ENCODE measurements at regions not wholly inside any gene's neighbourhood (a gene's known extent, or its start where the extent isn't known, plus 50 kb on each side); places are given as distances from the start of the nearest gene placed in this dataset.
"Not testable (repeated sequence)": the region's sequence is repeated elsewhere in the genome, so short reads cannot be mapped to it uniquely, and the experiment has no call there.

GRCh38 chr22:23383491-23384361 is 196.4 kb downstream of the IGLL1 start:
- Histone ChIP-seq H3K4me3 (ENCODE audit: low read length) (no peak overlapping the region), H3K27ac (ENCODE audit: low read length) (no peak overlapping the region), H3K9me3 (ENCODE audit: insufficient read depth, low read depth, low read length) (no peaks in the 10 kb centered on the region), H3K4me1 (ENCODE audit: insufficient read depth, low read length) (peaks cover 4% of the 10 kb centered on the region; the same call in 1 of the 2 replicates), H3K9ac (ENCODE audit: low read depth, low read length) (no peak overlapping the region), H3K36me3 (ENCODE audit: insufficient read depth, low read depth, low read length) (no peaks in the 10 kb centered on the region), H3K27me3 (ENCODE audit: insufficient read depth, low read length) (0 out of 2 replicates have a peak, but pooled peaks cover 2% of the 10 kb centered on the region)

GRCh38 chr22:23382428-23383218 is 197.5 kb downstream of the IGLL1 start:
- H3K36me3 ChIP-seq (ENCODE audit: insufficient read depth, low read depth, low read length) = no peaks in the 10 kb centered on the region
- H3K4me3 ChIP-seq (ENCODE audit: low read length) = no peak overlapping the region
- peaks cover 4% of the 10 kb centered on the region; the same call in 1 of the 2 replicates for H3K4me1 ChIP-seq (ENCODE audit: insufficient read depth, low read length)
- no peak overlapping the region for H3K27ac ChIP-seq (ENCODE audit: low read length)
- no peaks in the 10 kb centered on the region for H3K9me3 ChIP-seq (ENCODE audit: insufficient read depth, low read depth, low read length)
- H3K27me3 ChIP-seq (ENCODE audit: insufficient read depth, low read length) = peaks cover 11% of the 10 kb centered on the region
- H3K9ac ChIP-seq (ENCODE audit: low read depth, low read length) = no peak overlapping the region

- Histone ChIP-seq H3K27me3 (ENCODE audit: insufficient read depth, low read length) (peaks cover 19% of the 10 kb centered on the region), H3K36me3 (ENCODE audit: insufficient read depth, low read depth, low read length) (no peaks in the 10 kb centered on the region), H3K27ac (ENCODE audit: low read length) (no peak overlapping the region), H3K9me3 (ENCODE audit: insufficient read depth, low read depth, low read length) (no peaks in the 10 kb centered on the region), H3K4me3 (ENCODE audit: low read length) (no peak overlapping the region), H3K9ac (ENCODE audit: low read depth, low read length) (no peak overlapping the region), H3K4me1 (ENCODE audit: insufficient read depth, low read length) (peaks cover 4% of the 10 kb centered on the region; the same call in 1 of the 2 replicates)
These were observed 198.2 kb downstream of the IGLL1 start for GRCh38 chr22:23381661-23382427.

- Histone ChIP-seq H3K9me3 (ENCODE audit: insufficient read depth, low read depth, low read length) (no peaks in the 10 kb centered on the region), H3K9ac (ENCODE audit: low read depth, low read length) (no peak overlapping the region), H3K4me1 (ENCODE audit: insufficient read depth, low read length) (peaks cover 4% of the 10 kb centered on the region; the same call in 1 of the 2 replicates), H3K4me3 (ENCODE audit: low read length) (no peak overlapping the region), H3K36me3 (ENCODE audit: insufficient read depth, low read depth, low read length) (no peaks in the 10 kb centered on the region), H3K27ac (ENCODE audit: low read length) (no peak overlapping the region), H3K27me3 (ENCODE audit: insufficient read depth, low read length) (peaks cover 26% of the 10 kb centered on the region)
These were observed 199.2 kb downstream of the IGLL1 start for GRCh38 chr22:23380911-23381310.

GRCh38 chr22:23380230-23380573 is 199.9 kb downstream of the IGLL1 start:
- H3K36me3 ChIP-seq (ENCODE audit: insufficient read depth, low read depth, low read length) = no peaks in the 10 kb centered on the region
- no peaks in the 10 kb centered on the region for H3K9me3 ChIP-seq (ENCODE audit: insufficient read depth, low read depth, low read length)
- peaks cover 33% of the 10 kb centered on the region for H3K27me3 ChIP-seq (ENCODE audit: insufficient read depth, low read length)
- H3K27ac ChIP-seq (ENCODE audit: low read length) = no peak overlapping the region
- H3K9ac ChIP-seq (ENCODE audit: low read depth, low read length) = no peak overlapping the region
- no peak overlapping the region for H3K4me3 ChIP-seq (ENCODE audit: low read length)
- peaks cover 4% of the 10 kb centered on the region; the same call in 1 of the 2 replicates for H3K4me1 ChIP-seq (ENCODE audit: insufficient read depth, low read length)

GRCh38 chr22:23379540-23380229 is 199.4 kb downstream of the BCR start:
- not testable (repeated sequence) for H3K36me3 ChIP-seq (ENCODE audit: insufficient read depth, low read depth, low read length); H3K27ac ChIP-seq (ENCODE audit: low read length); H3K4me1 ChIP-seq (ENCODE audit: insufficient read depth, low read length); H3K4me3 ChIP-seq (ENCODE audit: low read length); H3K9me3 ChIP-seq (ENCODE audit: insufficient read depth, low read depth, low read length); H3K9ac ChIP-seq (ENCODE audit: low read depth, low read length)
- H3K27me3 ChIP-seq (ENCODE audit: insufficient read depth, low read length) = peaks cover 38% of the 10 kb centered on the region

- H3K4me1 ChIP-seq (ENCODE audit: insufficient read depth, low read length) = no peaks in the 10 kb centered on the region
- H3K4me3 ChIP-seq (ENCODE audit: low read length) = no peak overlapping the region
- no peaks in the 10 kb centered on the region for H3K9me3 ChIP-seq (ENCODE audit: insufficient read depth, low read depth, low read length)
- peaks cover 57% of the 10 kb centered on the region for H3K27me3 ChIP-seq (ENCODE audit: insufficient read depth, low read length)
- no peak overlapping the region for H3K27ac ChIP-seq (ENCODE audit: low read length)
- no peaks in the 10 kb centered on the region for H3K36me3 ChIP-seq (ENCODE audit: insufficient read depth, low read depth, low read length)
- no peak overlapping the region for H3K9ac ChIP-seq (ENCODE audit: low read depth, low read length)
These were observed 197.5 kb downstream of the BCR start for GRCh38 chr22:23377767-23378166.

- H3K27ac ChIP-seq (ENCODE audit: low read length) = no peak overlapping the region
- H3K4me1 ChIP-seq (ENCODE audit: insufficient read depth, low read length) = no peaks in the 10 kb centered on the region
- H3K27me3 ChIP-seq (ENCODE audit: insufficient read depth, low read length) = peaks cover 66% of the 10 kb centered on the region
- H3K36me3 ChIP-seq (ENCODE audit: insufficient read depth, low read depth, low read length) = no peaks in the 10 kb centered on the region
- no peak overlapping the region for H3K9ac ChIP-seq (ENCODE audit: low read depth, low read length)
- no peak overlapping the region for H3K4me3 ChIP-seq (ENCODE audit: low read length)
- H3K9me3 ChIP-seq (ENCODE audit: insufficient read depth, low read depth, low read length) = no peaks in the 10 kb centered on the region
These were observed 195.9 kb downstream of the BCR start for GRCh38 chr22:23376256-23376655.

- Histone ChIP-seq H3K27me3 (ENCODE audit: insufficient read depth, low read length) (peaks cover 76% of the 10 kb centered on the region), H3K27ac (ENCODE audit: low read length) (no peak overlapping the region), H3K9ac (ENCODE audit: low read depth, low read length) (no peak overlapping the region), H3K36me3 (ENCODE audit: insufficient read depth, low read depth, low read length) (no peaks in the 10 kb centered on the region), H3K4me3 (ENCODE audit: low read length) (no peak overlapping the region), H3K9me3 (ENCODE audit: insufficient read depth, low read depth, low read length) (no peaks in the 10 kb centered on the region), H3K4me1 (ENCODE audit: insufficient read depth, low read length) (no peaks in the 10 kb centered on the region)
These were observed 194.9 kb downstream of the BCR start for GRCh38 chr22:23375031-23375827.

GRCh38 chr22:23373601-23374000 is 193.3 kb downstream of the BCR start:
- Histone ChIP-seq H3K9ac (ENCODE audit: low read depth, low read length) (no peak overlapping the region), H3K27ac (ENCODE audit: low read length) (no peak overlapping the region), H3K4me1 (ENCODE audit: insufficient read depth, low read length) (no peaks in the 10 kb centered on the region), H3K9me3 (ENCODE audit: insufficient read depth, low read depth, low read length) (no peaks in the 10 kb centered on the region), H3K4me3 (ENCODE audit: low read length) (no peak overlapping the region), H3K27me3 (ENCODE audit: insufficient read depth, low read length) (peaks cover 89% of the 10 kb centered on the region), H3K36me3 (ENCODE audit: insufficient read depth, low read depth, low read length) (no peaks in the 10 kb centered on the region)

All from iPS-20b (cell line).